GM19239 (cell line): ENCODE measurements at regions not wholly inside any gene's neighbourhood (a gene's known extent, or its start where the extent isn't known, plus 50 kb on each side); places are given as distances from the start of the nearest gene placed in this dataset.

Experiments
- DNase-seq: peaks from one replicate; pipeline ENCODE4 v3.0.0; 2011; ENCODE audit warnings: low spot score; ENCODE audit not compliant: insufficient read length
- FAIRE-seq: peaks from 2 replicates; lab custom pipeline; 2011; peaks lifted over from hg19 to GRCh38; lab: Jason Lieb, UNC

GRCh38 chr3:40969756-40970466 lies 229.4 kb upstream of the CTNNB1 start:
- FAIRE-seq: no peak
- no peak for DNase-seq

DNA sequence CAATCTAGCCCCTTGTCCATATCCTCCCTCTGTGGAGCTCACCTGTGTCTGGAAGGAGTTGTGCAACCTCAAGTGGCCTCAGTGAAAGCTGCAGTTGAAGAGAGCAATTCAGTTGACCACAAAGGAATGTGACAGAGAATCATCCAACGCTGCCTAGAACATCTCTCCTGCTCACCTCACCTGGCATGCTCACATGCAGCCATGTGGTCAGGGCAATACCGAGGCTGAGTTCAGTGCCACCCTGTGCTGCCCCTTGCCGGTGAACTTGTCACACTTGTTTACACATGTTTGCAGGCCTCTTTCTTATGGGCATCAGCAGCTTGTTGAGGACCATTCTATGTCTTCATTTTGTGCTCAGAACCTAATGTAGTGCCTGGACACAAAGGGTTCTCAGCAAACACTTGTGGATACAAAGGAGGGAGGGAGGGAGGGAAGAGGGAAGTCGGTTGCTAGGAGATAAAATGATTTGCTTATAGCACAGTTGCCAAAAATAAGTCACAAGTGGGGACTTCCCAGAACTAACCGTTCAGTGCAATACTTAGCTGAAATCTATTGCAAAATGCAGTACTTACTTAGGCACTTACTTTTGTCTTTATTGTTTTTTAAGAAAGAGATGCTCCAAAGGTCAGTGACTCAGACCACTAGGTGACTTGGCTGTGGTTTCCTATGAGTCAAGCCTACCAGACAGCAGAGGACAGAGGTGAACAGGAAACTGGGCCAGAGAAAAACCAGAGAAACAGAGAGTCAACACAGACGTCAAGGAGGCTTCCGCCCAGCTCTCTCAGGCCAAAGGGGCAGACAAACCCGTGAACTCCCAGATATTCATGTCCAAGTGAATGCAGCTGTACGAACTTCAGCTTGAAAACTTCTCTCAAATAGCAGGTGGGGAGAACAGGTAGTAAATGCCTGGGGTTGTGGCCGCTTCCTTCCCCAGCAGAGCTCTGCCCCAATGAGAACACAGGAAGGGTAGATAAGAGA lies 227.8 kb upstream of the CTNNB1 start:
- FAIRE-seq (peak; percentile 99), DNase-seq (peak; percentile 55)

DNA sequence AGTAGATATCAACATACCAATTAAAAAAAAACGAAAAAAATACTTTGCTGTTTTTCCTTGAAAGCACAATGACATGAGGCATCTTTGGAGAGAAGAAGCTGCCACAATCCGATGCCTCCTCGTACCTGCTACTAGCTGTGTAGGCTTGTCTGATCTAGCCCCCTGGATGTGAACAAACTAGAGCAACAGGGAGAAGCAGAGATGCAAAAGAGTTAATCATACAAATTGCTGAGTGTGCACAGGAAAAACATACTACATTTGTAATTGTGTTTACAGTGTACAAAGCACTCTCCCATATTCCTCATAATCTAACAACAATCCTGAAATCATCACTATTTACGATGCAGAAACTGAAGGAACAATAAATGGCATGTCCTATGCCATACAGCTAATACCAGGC lies 227.0 kb upstream of the CTNNB1 start:
- FAIRE-seq (no peak), DNase-seq (no peak)

DNA sequence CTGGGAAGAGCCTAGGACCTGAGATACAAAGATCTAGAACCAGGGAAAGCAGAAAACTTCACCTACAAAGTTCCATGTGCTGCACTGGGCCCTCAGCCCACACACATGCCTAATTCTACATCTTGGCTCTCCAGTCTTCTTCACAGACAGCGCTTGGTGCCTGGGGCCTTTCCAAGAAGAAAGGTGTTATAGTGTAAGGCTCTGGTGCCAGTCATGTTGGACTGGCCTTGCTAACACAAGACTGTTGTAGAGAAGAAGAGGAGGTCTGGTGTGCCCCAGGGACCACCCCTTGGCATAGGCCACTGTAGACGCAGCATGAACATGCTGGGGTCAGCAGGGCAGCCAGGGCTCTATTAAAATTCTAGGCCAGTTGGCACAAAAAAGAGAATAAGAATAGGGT lies 226.2 kb upstream of the CTNNB1 start:
- DNase-seq: no peak
- FAIRE-seq: no peak

- DNase-seq: no peak
- FAIRE-seq: no peak
Measured at GRCh38 chr3:40975711-40976121, 223.6 kb upstream of the CTNNB1 start.

- no peak for FAIRE-seq
- DNase-seq: no peak
Measured at GRCh38 chr3:40976241-40976640, 223.1 kb upstream of the CTNNB1 start.

- DNase-seq (no peak), FAIRE-seq (no peak)
Measured at GRCh38 chr3:40978442-40978841, 220.9 kb upstream of the CTNNB1 start.

DNA sequence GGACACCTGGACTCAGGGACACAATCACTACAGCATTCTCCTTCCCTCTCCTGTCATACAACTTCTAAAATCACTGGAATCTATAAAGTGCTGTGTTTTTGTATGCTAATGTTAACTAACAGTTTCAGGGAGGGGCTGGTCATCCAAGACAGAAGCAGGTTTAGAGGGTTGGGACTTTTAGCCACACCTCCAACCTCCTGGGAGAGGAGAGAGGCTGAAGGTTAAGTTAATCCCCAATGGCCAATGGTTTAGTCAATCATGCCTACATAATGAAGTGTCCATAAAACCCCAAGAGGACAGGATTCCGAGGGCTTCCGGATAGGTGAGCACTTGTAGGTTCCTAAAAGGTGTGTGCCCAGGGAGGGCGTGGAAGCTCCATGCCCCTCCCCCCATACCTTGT lies 219.3 kb upstream of the CTNNB1 start:
- FAIRE-seq (no peak), DNase-seq (no peak)

- no peak for DNase-seq
- FAIRE-seq: no peak
Measured at GRCh38 chr3:40980467-40980866, 218.8 kb upstream of the CTNNB1 start.

DNA sequence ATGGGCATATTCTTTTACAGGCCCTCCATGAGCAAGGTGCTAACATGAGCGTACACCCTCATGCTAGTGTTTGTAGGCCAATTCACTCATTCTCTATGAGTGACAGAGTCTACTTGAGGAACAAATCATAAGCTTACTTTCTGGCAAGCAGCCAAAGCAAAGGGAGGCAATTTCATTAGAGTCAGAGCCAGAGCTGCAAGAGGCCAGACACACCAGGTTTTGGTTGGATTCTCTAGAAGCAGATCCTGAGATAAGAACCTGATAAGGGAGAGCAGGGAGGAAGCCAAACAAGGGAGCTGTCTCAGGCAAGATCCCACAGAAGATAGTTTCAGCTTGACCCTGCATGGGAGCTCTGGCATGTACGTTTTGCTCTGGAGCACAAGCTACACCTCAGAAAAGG lies 214.1 kb upstream of the CTNNB1 start:
- DNase-seq (no peak), FAIRE-seq (no peak)

GRCh38 chr3:40988468-40988867 lies 210.8 kb upstream of the CTNNB1 start:
- DNase-seq (no peak), FAIRE-seq (no peak)

GRCh38 chr3:40989141-40990061 lies 209.9 kb upstream of the CTNNB1 start:
- no peak for FAIRE-seq
- no peak for DNase-seq

GRCh38 chr3:40990062-40990456 lies 209.2 kb upstream of the CTNNB1 start:
- DNase-seq (no peak), FAIRE-seq (no peak)

- DNase-seq (no peak), FAIRE-seq (no peak)
Measured at GRCh38 chr3:40992023-40992422, 207.3 kb upstream of the CTNNB1 start.

DNA sequence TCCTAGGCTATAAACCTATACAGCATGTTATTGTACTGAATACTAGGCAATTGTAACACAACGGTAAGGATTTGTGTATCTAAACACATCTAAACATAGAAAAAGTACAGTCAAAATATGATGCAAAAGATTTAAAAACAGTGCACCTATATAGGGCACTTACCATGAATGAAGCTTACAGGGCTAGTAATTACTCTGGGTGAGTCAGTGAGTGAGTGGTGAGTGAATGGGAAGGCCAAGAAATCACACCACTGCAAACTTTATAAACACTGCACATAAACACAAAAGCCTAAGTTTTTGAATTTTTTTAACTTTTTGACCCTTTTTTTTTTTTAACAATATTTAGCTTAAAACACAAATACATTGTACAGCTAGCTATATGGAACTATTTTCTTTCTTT lies 204.7 kb upstream of the CTNNB1 start:
- no peak for FAIRE-seq

DNA sequence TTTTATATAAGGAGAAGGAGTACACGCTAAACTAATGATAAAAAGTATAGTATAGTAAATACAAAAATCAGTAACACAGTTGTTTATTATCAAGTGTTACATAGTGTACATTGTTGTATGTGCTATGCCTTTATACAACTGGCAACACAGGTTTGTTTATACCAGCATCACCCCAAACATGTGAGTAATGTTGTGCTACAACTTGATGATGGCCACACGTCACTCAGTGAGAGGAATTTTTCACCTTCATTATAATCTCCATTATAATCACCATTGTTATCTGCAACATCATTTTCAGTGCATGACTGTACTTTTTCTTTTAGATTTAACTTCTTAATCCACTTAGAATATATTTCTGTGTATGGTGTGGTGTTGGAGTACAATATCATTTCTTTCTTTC lies 204.0 kb upstream of the CTNNB1 start:
- FAIRE-seq (no peak), DNase-seq (no peak)

More for the DNA sequence above, 204.7 kb upstream of the CTNNB1 start:
- no peak for DNase-seq

DNA sequence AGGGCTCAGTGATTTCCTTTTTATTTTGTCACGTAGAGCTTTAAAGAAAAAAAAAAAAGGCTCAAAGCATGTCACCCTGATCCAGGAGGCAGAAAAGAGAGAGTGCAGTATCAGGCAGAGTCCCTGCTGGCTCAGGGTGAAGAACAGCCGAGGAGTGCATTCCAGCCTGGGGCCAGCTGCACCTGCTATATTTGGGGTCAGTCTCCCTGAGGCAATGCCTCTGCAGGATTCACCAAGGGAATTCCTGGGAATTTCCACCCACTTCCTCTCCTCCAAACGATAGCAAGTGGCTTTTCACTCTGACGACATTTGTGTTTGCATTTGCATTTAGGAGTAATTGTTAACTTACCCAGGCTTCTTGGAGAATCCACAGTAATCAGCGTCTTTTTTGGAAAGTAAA lies 202.9 kb upstream of the CTNNB1 start:
- no peak for DNase-seq
- FAIRE-seq: no peak

DNA sequence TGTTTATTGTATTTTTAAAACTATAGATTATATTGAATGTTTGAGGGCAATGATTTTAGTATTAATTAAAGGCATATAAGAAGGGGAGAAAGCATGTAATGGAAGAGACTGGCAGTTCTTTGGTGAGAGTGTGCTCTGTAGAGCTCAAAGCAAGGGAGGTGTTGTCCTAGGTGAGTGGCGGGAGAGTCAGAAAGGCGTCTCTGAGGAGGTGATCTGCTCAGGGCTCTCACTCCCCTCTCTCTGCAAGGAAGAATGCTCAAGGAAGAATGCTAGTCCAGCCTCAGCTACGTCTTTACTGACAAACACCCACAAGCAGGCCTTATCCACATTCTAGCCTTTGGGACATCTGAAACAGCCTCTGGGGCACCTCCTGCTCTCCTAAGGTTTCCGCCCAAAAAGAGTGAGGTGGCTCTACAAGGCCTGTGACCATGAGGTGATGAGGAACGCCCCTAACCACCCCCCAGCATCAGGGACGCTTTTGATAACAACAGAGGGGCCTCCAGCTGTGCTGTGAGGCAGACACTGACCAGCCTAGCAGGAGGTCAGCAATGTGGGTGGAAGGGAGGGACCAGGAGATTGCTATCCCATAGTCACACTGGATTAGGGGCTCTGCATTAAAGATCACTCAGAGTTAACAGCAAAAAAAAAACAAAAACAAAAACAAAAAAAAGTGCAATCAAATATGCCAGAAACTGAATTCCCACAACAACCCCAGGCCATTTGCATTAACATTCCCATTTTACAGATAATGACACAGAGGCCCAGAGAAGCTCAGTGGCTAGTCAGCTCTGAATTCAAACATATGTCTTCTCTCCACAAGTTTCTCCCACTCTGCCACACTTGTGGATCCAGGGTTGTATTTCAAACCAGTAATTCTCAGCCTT lies 202.2 kb upstream of the CTNNB1 start:
- DNase-seq: no peak
- FAIRE-seq: no peak

- DNase-seq: no peak
- no peak for FAIRE-seq
Measured at GRCh38 chr3:40997711-40998519, 201.4 kb upstream of the CTNNB1 start.
